GM19193 (cell line): ENCODE measurements at regions not wholly inside any gene's neighbourhood (a gene's known extent, or its start where the extent isn't known, plus 50 kb on each side); places are given as distances from the start of the nearest gene placed in this dataset.

Experiments
- POLR2A ChIP-seq: IDR thresholded peaks from 4 replicates; pipeline ENCODE4 v1.6.1; 2011; ENCODE audit not compliant: insufficient read depth, insufficient read length; ENCODE audit errors: extremely low read depth

- TF ChIP-seq POLR2A, result no peak
Observed at GRCh38 chr15:39504808-39505207, 76.1 kb upstream of the THBS1 start.

- TF ChIP-seq POLR2A, result no peak
Observed at GRCh38 chr15:39506146-39506545, 74.7 kb upstream of the THBS1 start.

DNA sequence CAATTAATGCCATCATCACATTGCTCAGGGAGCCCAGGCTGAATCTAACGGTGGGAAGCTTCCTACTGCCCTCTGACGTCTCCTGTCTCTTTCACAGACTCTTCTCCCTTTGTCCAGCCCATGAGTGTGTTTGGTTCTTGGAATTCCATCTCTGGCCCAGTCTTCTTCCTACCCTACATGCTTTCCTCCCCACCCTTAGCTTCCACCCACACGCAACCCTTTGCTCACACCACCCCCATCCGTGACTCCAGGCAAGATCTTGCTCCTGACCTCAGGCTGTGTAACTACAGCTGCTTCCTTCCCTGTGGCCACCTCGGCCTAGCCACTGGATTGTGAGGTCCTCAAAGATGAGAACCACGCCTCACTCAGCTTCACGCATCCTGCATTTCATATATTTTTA is 72.3 kb upstream of the THBS1 start:
- no peak for TF ChIP-seq POLR2A

DNA sequence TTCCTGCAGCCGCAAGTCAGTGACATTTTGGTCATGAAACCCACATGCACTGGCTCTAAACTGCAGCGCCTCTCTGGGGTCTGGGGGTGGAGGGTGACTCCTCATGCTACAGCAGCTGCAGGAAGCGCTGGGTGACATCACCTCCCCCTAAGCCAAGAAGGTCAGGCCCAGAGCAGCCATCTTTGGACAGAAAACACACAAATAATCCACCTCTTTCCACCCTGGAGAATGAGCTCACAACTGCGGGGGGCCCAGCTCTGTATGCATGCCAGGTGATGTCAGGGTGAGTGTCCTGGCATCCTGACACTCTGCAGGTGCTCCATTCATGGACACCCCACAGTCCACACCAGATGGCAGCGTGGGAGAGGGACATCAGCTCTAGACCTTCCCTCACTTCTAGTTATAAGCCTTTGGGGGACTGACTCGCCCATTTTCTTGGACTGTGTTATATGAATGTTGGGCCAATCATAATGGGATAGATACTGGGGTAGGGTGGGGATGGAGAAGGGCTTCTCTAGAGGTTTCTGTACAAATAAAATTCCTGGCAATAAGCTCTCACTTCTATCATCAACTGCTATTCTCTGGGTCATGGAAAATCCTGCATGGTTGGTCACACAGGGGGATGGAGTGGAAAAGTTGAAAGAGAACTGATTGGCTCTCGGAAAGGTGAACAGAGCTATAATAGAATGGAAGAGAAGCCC is 70.7 kb upstream of the THBS1 start:
- no peak for TF ChIP-seq POLR2A

DNA sequence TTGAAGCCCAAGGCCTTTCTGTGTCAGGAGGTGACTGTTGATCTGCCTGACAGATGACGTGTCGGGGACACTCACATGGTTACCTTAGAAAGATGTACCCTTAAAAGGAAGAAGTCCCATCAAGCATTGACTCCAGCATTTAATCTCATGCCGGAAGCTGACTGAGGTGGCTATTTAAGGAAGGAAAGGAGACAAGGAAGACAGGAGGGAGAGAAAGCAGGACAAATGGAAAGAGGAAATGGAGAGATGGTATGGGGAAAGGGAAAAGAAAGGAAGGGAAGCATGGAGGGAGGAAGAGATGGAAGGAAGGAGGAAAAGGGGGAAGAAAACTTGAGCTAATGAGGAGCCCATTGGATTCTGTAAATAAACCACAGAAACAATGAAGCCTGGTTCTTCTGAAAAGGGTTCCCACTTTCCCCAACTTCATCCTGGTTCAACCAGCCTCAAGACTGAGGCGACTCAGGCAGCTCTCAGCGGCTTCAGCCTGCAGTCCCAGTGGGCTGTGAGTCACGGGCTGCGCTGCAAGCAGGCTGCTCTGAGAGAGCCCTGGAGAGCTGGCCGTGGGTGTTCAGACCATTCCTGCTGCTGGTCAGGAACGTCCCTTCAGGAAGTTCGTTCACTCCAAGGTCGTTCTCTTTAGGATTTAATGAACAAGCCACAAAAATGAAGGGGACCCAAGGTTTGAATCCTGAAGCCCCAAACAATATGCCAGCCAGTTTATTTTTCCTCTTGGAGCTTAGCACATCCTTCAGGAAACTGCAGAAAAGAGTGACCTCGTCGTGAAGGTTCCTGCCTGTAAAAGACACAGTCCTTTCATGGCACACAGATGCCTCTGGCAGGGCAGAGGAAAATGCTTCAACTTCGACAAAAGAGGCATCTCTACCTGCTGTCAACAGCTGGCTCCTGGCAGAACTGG is 69.6 kb upstream of the THBS1 start:
- no peak for TF ChIP-seq POLR2A

DNA sequence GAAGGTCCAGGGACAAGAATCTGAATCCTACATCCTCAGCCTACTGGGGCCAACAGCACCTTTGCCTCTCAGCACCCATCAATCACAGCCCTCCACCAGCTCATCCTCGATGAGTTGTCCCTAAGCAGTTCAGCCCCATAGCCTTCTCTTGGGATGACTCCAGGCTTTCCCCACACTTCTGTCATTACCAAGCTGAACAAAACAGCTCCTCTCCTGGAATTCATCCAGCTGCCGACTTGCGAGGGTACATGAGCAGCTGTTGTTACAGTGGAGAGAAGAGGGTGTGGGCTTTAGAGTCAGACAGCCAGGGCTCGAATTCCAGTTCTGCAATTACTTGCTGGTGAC is 69.0 kb upstream of the THBS1 start:
- TF ChIP-seq POLR2A, result no peak

DNA sequence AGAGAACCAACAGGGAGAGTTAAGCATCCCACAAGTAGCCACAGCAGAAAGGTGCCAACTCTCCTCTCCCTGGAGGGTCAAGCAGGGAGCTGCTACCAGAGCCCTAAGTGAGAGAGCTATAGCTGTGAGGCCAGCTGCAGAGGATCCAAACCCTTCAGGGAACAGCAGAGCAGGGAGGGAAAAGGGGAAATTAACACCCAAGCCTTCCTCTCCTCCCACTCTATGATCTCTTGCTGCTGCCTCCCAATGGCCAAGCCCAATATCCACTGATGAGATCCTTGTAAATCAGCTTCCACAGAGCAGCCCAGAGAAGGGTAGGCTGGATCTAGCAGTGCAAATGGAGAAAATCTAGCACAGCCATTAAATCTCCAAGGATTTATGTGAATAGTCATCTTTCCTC is 68.2 kb upstream of the THBS1 start:
- TF ChIP-seq POLR2A, result no peak

DNA sequence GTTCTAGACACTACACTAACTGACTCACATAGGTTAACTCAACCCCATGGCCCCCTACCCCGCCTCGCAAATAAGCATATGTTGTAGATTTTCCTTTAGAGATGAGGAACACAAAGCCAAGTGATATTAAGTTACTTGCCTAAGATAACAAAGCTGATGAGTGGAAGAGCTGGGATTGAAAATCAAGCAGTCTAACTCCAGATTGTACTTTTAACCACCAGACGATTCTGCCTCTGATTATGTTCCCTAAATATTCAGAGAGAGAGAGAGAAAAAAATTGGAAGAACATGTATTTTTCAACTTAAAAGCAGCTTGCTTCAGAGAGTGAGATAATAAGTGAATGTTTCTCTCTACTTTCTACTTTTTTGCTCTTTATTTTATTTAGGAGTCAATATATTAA is 66.9 kb upstream of the THBS1 start:
- TF ChIP-seq POLR2A, result no peak

DNA sequence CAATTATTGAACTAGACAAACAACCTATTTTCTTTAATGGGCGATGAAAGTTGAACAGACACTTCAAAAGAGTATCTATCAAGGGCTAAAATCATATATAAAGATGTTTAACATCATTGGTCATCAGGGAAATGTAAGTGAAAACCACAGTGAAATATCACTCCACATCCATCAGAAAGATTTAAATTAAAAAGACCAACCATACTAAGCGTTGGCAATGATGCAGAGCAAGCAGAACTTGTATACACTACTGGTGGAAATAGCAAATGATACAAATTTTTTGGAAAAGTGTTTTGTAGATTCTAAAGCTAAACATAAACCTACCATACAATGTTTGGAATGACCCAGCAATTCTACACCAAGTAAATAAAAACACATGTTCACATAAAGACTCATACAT is 65.9 kb upstream of the THBS1 start:
- no peak for TF ChIP-seq POLR2A

GRCh38 chr15:39515765-39516164 is 65.1 kb upstream of the THBS1 start:
- no peak for TF ChIP-seq POLR2A

- no peak for TF ChIP-seq POLR2A
Observed at GRCh38 chr15:39517122-39517855, 63.6 kb upstream of the THBS1 start.

DNA sequence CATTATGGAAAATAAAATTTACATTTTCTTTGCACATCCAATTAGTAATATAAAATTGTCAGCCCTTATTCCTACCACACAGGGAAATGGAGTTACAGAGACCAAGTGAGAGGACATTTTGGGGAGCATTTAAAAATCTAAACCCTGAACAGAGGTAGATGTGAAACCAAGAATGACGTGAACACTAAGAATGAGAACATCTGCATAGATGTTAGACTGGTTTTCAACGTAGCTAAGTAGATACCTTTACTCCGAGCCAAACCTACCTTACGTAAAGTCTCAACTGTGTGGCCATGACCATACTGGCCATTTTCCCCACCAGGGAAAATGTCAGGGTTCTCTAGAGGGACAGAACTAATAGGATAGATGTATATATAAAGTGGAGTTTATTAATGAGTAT is 51.4 kb upstream of the THBS1 start:
- TF ChIP-seq POLR2A, result no peak

DNA sequence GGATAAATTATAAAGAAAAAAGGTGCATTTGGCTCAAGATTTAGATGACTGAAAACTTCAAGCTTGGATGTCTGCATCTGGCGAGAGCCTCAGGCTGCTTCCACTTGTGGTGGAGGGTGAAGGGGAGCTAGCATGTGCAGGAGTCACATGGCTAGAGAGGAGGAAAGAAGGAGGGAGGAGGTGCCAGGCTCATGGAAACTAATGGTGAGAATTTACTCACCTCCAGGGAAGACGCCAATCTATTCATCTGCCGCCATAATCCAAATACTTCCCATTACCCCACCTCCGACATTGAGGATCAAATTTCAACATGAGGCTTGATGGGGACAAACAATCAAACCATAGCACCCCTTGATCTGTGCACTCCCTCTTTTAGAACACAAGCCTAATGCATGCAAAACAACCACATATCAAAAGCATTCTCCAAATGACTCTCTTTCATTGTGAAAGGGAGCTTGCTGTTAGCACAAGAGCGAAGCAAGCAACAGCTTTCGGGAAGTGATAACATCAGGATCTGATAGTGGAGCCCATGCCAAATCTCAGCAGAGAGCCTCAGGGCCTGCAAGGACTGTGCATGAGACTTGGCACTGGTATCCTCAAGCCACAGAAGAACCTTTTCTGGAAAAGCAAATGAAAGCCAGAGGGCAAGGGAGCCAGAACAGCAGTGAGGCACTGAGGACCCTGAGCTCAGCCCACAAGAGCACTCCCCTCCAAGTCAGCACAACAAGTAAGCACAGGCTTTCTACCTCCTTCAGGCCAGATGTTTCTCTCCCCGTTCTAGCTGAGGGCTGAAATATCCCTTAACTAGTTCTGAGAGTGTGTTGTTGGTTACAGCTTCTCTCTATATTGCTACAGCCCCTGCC is 50.2 kb upstream of the THBS1 start:
- TF ChIP-seq POLR2A, result no peak
